Body of pancreas (tissue), 4 donors: ENCODE measurements at regions not wholly inside any gene's neighbourhood (a gene's known extent, or its start where the extent isn't known, plus 50 kb on each side); places are given as distances from the start of the nearest gene placed in this dataset.

Source experiments
- ATAC-seq: fragments of 150-250 bp; one replicate; pipeline ENCODE4 v1.9.1; 2016
- DNase-seq, 4 donors: peaks; one replicate each; pipeline ENCODE4 v3.0.0-alpha.2; 2019
- H3K27ac ChIP-seq, 4 donors: fragments of 200-600 bp; sonication (generic); 1 replicate in 3 of 4; 2 replicates in 1 of 4; pipeline versions ENCODE4 v1.5.1 to v1.6.1; 2016 to 2019; ENCODE audit warnings: mild to moderate bottlenecking in 1 of 4, mixed read lengths in 1 of 4, moderate library complexity in 1 of 4
- H3K27me3 ChIP-seq, 2 donors: fragments of 200-600 bp; sonication (generic); one replicate each; pipeline ENCODE4 v1.6.0; 2016; ENCODE audit warnings: mild to moderate bottlenecking in 1 of 2
- H3K36me3 ChIP-seq, 2 donors: fragments of 200-600 bp; sonication (generic); replicated peaks in 1 of 2; 2 replicates each; pipeline ENCODE4 v1.5.1; 2016; ENCODE audit warnings: low read depth in 2 of 2; ENCODE audit not compliant: insufficient read depth in 1 of 2
- H3K4me1 ChIP-seq: fragments of 200-600 bp; sonication (generic); one replicate; pipeline ENCODE4 v1.6.0; 2016
- H3K4me3 ChIP-seq, 2 donors: fragments of 200-600 bp; sonication (generic); 1 replicate in 1 of 2; 2 replicates in 1 of 2; pipeline ENCODE4 v1.5.1; 2016 to 2019
- H3K9me3 ChIP-seq, 3 donors: fragments of 200-600 bp; sonication (generic); 1 replicate in 2 of 3; 2 replicates in 1 of 3; pipeline ENCODE4 v1.5.1; 2016
- CTCF ChIP-seq, 7 experiments: fragments of 450-650 bp in 4 of 7; fragments of 200-600 bp in 3 of 7; sonication (generic) in 3 of 7; IDR thresholded peaks; one replicate each; pipeline ENCODE4 v1.5.1; 2016 to 2019; ENCODE audit warnings: antibody characterized with exemption in 7 of 7
- POLR2A ChIP-seq, 3 donors: fragments of 450-650 bp; IDR thresholded peaks; one replicate each; pipeline ENCODE4 v1.6.1; 2016; ENCODE audit warnings: antibody characterized with exemption in 3 of 3, mild to moderate bottlenecking in 2 of 3
- WGBS, 2 donors: methylation state at CpG; one replicate each; pipeline ENCODE4 v1.1.5; 2017; 5-methylcytosine and 5-hydroxymethylcytosine counted together
- intact Hi-C: fragments of 100-400 bp; cut with DNase I; formaldehyde crosslinking; loops from one replicate; pipeline ENCODE4 v1.15.1; 2023

- ATAC-seq = no peak
- Histone ChIP-seq H3K4me3 (no peak overlapping the region), H3K9me3 (no peaks in the 10 kb centered on the region), H3K27ac (no peak overlapping the region), H3K4me1 (no peaks in the 10 kb centered on the region), H3K27me3 (no peaks in the 10 kb centered on the region), H3K36me3 (no peaks in the 10 kb centered on the region)
- TF ChIP-seq POLR2A (IDR thresholded peaks at IDR 0.05) = no peak
- TF ChIP-seq CTCF (IDR thresholded peaks at IDR 0.05) = no peak
- no peak for DNase-seq
- intact Hi-C loops = no loop called here
- WGBS, 2 donors = 90 to 92% methylated on average over 7 of the region's 7 CpGs
Observed at GRCh38 chr1:83776913-83777757, 221.8 kb downstream of the TTLL7 start.

- H3K36me3 ChIP-seq = no peaks in the 10 kb centered on the region
- no peak for ATAC-seq
- H3K4me1 ChIP-seq = no peaks in the 10 kb centered on the region
- H3K27me3 ChIP-seq = no peaks in the 10 kb centered on the region
- no peak for TF ChIP-seq POLR2A (IDR thresholded peaks at IDR 0.05)
- TF ChIP-seq CTCF (IDR thresholded peaks at IDR 0.05) = no peak
- 81 to 100% methylated on average over 1 of the region's 1 CpG for WGBS, 2 donors
- H3K4me3 ChIP-seq = no peak overlapping the region
- no peak overlapping the region for H3K27ac ChIP-seq
- H3K9me3 ChIP-seq = no peaks in the 10 kb centered on the region
- DNase-seq = no peak
- intact Hi-C loops = no loop called here
Observed at GRCh38 chr1:83775977-83776603, 222.8 kb downstream of the TTLL7 start.

- ATAC-seq = no peak
- no peak overlapping the region for H3K4me3 ChIP-seq
- H3K27me3 ChIP-seq = no peaks in the 10 kb centered on the region
- H3K36me3 ChIP-seq = no peaks in the 10 kb centered on the region
- intact Hi-C loops = no loop called here
- H3K4me1 ChIP-seq = peaks cover 6% of the 10 kb centered on the region
- H3K9me3 ChIP-seq = no peaks in the 10 kb centered on the region
- no peak for TF ChIP-seq CTCF (IDR thresholded peaks at IDR 0.05)
- TF ChIP-seq POLR2A (IDR thresholded peaks at IDR 0.05) = no peak
- no peak for DNase-seq
- H3K27ac ChIP-seq = no peak overlapping the region
- WGBS, 2 donors = 83 to 85% methylated on average over 4 of the region's 4 CpGs
Observed at GRCh38 chr1:83773059-83773458, 225.9 kb downstream of the TTLL7 start.

- ATAC-seq = no peak
- H3K27me3 ChIP-seq = no peaks in the 10 kb centered on the region
Observed at GRCh38 chr1:83770319-83770661, 228.6 kb downstream of the TTLL7 start.

More at GRCh38 chr1:83770319-83770661, 228.6 kb downstream of the TTLL7 start:
- H3K4me1 ChIP-seq = peaks cover 20% of the 10 kb centered on the region
- no peak for DNase-seq
- intact Hi-C loops = no loop called here
- no peaks in the 10 kb centered on the region for H3K36me3 ChIP-seq
- no peak overlapping the region for H3K4me3 ChIP-seq
- H3K9me3 ChIP-seq = no peaks in the 10 kb centered on the region
- TF ChIP-seq POLR2A (IDR thresholded peaks at IDR 0.05) (no peak), CTCF (IDR thresholded peaks at IDR 0.05) (no peak)
- H3K27ac ChIP-seq = no peak overlapping the region
